Endothelial cell of umbilical vein (primary cell): ENCODE measurements at regions not wholly inside any gene's neighbourhood (a gene's known extent, or its start where the extent isn't known, plus 50 kb on each side); places are given as distances from the start of the nearest gene placed in this dataset.

Experiments
- BruUV-seq: library from RNA; stranded (reverse); fragments of 400-500 nt; replicated peaks from 2 replicates; lab custom pipeline; 2021; lab: Mats Ljungman, UMichigan
- CTCF ChIA-PET: fragments of 300-600, 350-600 bp; sonication (Branson Sonifier 250); formaldehyde crosslinking; loops from one replicate; lab custom pipeline; 2021; ENCODE audit warnings: antibody characterized with exemption, inconsistent platforms; lab: Charles Lee
- POLR2A ChIA-PET: fragments of 300-600, 350-600 bp; sonication (Branson Sonifier 250); formaldehyde crosslinking; loops from one replicate; lab custom pipeline; 2021; ENCODE audit warnings: antibody characterized with exemption, inconsistent platforms; lab: Charles Lee
- DNase-seq: peaks from one replicate; pipeline ENCODE4 v3.0.0-alpha.2; 2011; ENCODE audit warnings: low read depth, low spot score
- FAIRE-seq: peaks from 2 replicates; lab custom pipeline; 2011; peaks lifted over from hg19 to GRCh38; lab: Jason Lieb, UNC
- H2AFZ ChIP-seq: 2 replicates; pipeline ENCODE4 v1.6.0; 2012; ENCODE audit warnings: low read depth, low read length, control low read depth, inconsistent platforms
- H3K27ac ChIP-seq: 2 replicates; pipeline ENCODE4 v1.5.1; 2011; ENCODE audit warnings: low read depth, mild to moderate bottlenecking, control low read depth, low read length, moderate library complexity; ENCODE audit not compliant: insufficient read depth
- H3K27me3 ChIP-seq, 2 experiments: 2 replicates each; pipeline versions ENCODE4 v1.6.0 to v1.6.1; 2011; ENCODE audit warnings: low read length in 2 of 2, mixed read lengths in 1 of 2; ENCODE audit not compliant: control insufficient read depth in 2 of 2, insufficient read depth in 2 of 2
- H3K36me3 ChIP-seq, 2 experiments: 2 replicates in 1 of 2; 3 replicates in 1 of 2; pipeline ENCODE4 v1.5.1; 2011; ENCODE audit warnings: low read length in 2 of 2, mild to moderate bottlenecking in 1 of 2, moderate library complexity in 1 of 2; ENCODE audit not compliant: control insufficient read depth in 2 of 2, insufficient read depth in 2 of 2; ENCODE audit errors: extremely low read depth in 1 of 2
- H3K4me1 ChIP-seq: 3 replicates; pipeline ENCODE4 v1.5.1; 2011; ENCODE audit warnings: mild to moderate bottlenecking, low read length; ENCODE audit not compliant: control insufficient read depth, insufficient read depth; ENCODE audit errors: extremely low read depth
- H3K4me2 ChIP-seq: 2 replicates; pipeline ENCODE4 v1.6.1; 2011; ENCODE audit warnings: low read length, control low read depth, mixed read lengths; ENCODE audit not compliant: insufficient read depth
- H3K4me3 ChIP-seq, 3 experiments: fragments of 200-600 bp in 1 of 3; sonication (generic), shearing (Covaris generic) in 1 of 3; replicated peaks in 1 of 3; 2 replicates each; pipeline ENCODE4 v1.5.1; 2011 to 2016; ENCODE audit warnings: control low read depth in 3 of 3, low read length in 3 of 3, mild to moderate bottlenecking in 2 of 3, inconsistent platforms in 1 of 3, low read depth in 1 of 3, moderate library complexity in 1 of 3; ENCODE audit not compliant: insufficient read depth in 1 of 3
- H3K79me2 ChIP-seq: 2 replicates; pipeline ENCODE4 v1.6.0; 2012; ENCODE audit warnings: low read length, inconsistent platforms; ENCODE audit not compliant: control insufficient read depth, insufficient read depth
- H3K9ac ChIP-seq: replicated peaks from 2 replicates; pipeline ENCODE3; 2011; ENCODE audit warnings: low read length, control low read depth; ENCODE audit not compliant: insufficient read depth; ENCODE audit errors: extremely low read depth
- H3K9me1 ChIP-seq: replicated peaks from 3 replicates; pipeline ENCODE4 v1.6.0; 2011; ENCODE audit warnings: mild to moderate bottlenecking, low read length; ENCODE audit not compliant: control insufficient read depth, insufficient read depth; ENCODE audit errors: extremely low read depth
- H3K9me3 ChIP-seq: replicated peaks from 2 replicates; pipeline ENCODE4 v1.5.1; 2012; ENCODE audit warnings: low read length, inconsistent platforms; ENCODE audit not compliant: control insufficient read depth, insufficient read depth
- H4K20me1 ChIP-seq: replicated peaks from 2 replicates; pipeline ENCODE3; 2011; ENCODE audit warnings: mild to moderate bottlenecking, low read length; ENCODE audit not compliant: control insufficient read depth, insufficient read depth; ENCODE audit errors: extremely low read depth
- EZH2 ChIP-seq: IDR thresholded peaks from 2 replicates; pipeline ENCODE4 v1.6.1; 2012; ENCODE audit warnings: borderline replicate concordance, low read depth, mild to moderate bottlenecking, moderate library complexity, low read length, inconsistent platforms; ENCODE audit not compliant: severe bottlenecking
- FOS ChIP-seq: IDR thresholded peaks from 2 replicates; pipeline ENCODE4 v1.6.1; 2011; ENCODE audit warnings: mild to moderate bottlenecking, low read length, moderate library complexity, borderline replicate concordance; ENCODE audit not compliant: insufficient read depth
- GATA2 ChIP-seq: IDR thresholded peaks from 2 replicates; pipeline ENCODE4 v1.7.0; 2011; ENCODE audit warnings: low read depth, mild to moderate bottlenecking, moderate library complexity, mixed read lengths, low read length; ENCODE audit not compliant: insufficient read length, insufficient read depth
- JUN ChIP-seq: IDR thresholded peaks from 2 replicates; pipeline ENCODE4 v1.6.1; 2011; ENCODE audit warnings: borderline replicate concordance, low read depth; ENCODE audit not compliant: insufficient read length, insufficient read depth
- MYC ChIP-seq: IDR thresholded peaks from one replicate; pipeline ENCODE4 v1.6.1; 2011; ENCODE audit warnings: mild to moderate bottlenecking, low read depth, low read length
- POLR2A ChIP-seq: IDR thresholded peaks from 2 replicates; pipeline ENCODE4 v1.6.1; 2012; ENCODE audit warnings: low read depth, mild to moderate bottlenecking, control low read depth, low read length
- POLR2AphosphoS5 ChIP-seq: IDR thresholded peaks from 2 replicates; pipeline ENCODE4 v1.6.1; 2012; ENCODE audit warnings: low read depth, mild to moderate bottlenecking, control low read depth, low read length, moderate library complexity; ENCODE audit not compliant: insufficient read depth
- dilution Hi-C: fragments of 300-500 bp; cut with MboI; formaldehyde crosslinking; loops from one replicate; pipeline ENCODE4 v1.15.0; 2019; ENCODE audit warnings: low sequenced_read_pairs; ENCODE audit not compliant: extremely low pct_ligation_motif_present
- intact Hi-C: fragments of 100-400 bp; cut with micrococcal nuclease; formaldehyde crosslinking; loops from one replicate; pipeline ENCODE4 v1.10.0; 2022
- TF ChIP-seq, protein P1 (sequence below), 2 donors: IDR thresholded peaks; 1 replicate in 1 of 2; 2 replicates in 1 of 2; pipeline ENCODE4 v1.5.1; 2011; ENCODE audit warnings: low read length in 2 of 2, mild to moderate bottlenecking in 2 of 2, moderate library complexity in 2 of 2, control low read depth in 1 of 2, inconsistent platforms in 1 of 2, low read depth in 1 of 2; ENCODE audit not compliant: insufficient read depth in 1 of 2; ENCODE audit errors: extremely low read depth in 1 of 2
- TF ChIP-seq, protein P2 (sequence below): IDR thresholded peaks from 2 replicates; pipeline ENCODE4 v1.6.1; 2011; ENCODE audit not compliant: insufficient read depth, insufficient read length

DNA sequence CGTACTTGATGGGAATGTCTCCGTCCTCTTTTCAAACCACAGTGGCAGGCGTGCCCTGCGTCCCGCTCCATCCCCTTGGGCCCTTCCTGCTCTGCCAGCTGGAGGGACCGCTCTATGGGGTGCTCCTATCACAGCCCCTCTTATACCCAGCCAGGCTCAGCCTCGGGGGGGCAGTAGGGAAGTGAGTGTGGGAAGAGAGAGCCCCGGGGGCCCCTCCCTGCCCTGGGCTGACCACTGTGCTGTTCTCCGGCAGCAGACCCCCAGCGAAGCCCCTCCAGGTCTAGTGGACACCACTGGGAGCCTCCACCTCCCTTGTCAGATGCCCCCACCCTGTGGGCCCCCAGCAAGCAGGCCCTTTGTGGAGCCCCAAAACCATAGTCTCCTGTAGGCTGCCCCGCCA is 572.5 kb downstream of the BRD1 start:
- no peak for DNase-seq
- no peak overlapping the region for H3K27ac ChIP-seq
- peaks cover 15% of the 10 kb centered on the region for H3K9me3 ChIP-seq
- no peaks in the 10 kb centered on the region for H4K20me1 ChIP-seq
- no peaks in the 10 kb centered on the region for H3K27me3 ChIP-seq
- ChIA-PET POLR2A (no interaction called here), CTCF (no interaction called here)
- intact Hi-C loops (no loop called here), dilution Hi-C loops (no loop called here)
- no peaks in the 10 kb centered on the region for H3K79me2 ChIP-seq
- no peak overlapping the region for H3K4me3 ChIP-seq
- no peaks in the 10 kb centered on the region for H3K36me3 ChIP-seq
- FAIRE-seq = no peak
- no TSS peak for BruUV-seq
- H3K9ac ChIP-seq = no peak overlapping the region
- no peaks in the 10 kb centered on the region for H3K4me1 ChIP-seq
- no peaks in the 10 kb centered on the region for H3K9me1 ChIP-seq
- no peak overlapping the region for H2AFZ ChIP-seq
- no peak overlapping the region for H3K4me2 ChIP-seq
- TF ChIP-seq POLR2A (no peak), EZH2 (no peak)

DNA sequence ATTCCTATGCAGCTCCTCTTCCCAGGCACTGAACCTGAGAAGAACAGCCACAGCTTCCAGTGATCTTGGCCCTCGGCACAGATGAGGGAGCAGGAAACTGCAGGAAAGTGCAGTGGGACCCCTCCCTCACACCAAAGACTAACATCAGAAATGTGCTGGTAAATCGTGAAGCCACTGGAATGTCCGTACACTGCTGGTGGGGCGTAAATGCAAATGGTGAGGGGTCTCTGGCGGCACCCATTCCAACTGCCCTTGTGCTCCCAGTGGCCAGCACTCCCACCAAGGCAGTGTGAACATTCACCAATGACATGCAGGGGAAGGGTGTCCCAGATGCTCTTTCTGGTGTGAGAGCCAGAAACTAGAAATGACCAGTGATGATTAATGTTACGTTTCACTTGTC is 574.0 kb downstream of the BRD1 start:
- no peak overlapping the region for H2AFZ ChIP-seq
- no peaks in the 10 kb centered on the region for H3K79me2 ChIP-seq
- no peaks in the 10 kb centered on the region for H3K27me3 ChIP-seq
- H3K4me1 ChIP-seq = no peaks in the 10 kb centered on the region
- H3K9ac ChIP-seq = no peak overlapping the region
- no peak overlapping the region for H3K4me2 ChIP-seq
- no peaks in the 10 kb centered on the region for H4K20me1 ChIP-seq
- TF ChIP-seq FOS (no peak), JUN (no peak), GATA2 (no peak), POLR2AphosphoS5 (no peak), MYC (no peak), POLR2A (no peak), EZH2 (no peak)
- TF ChIP-seq, protein P1, sequence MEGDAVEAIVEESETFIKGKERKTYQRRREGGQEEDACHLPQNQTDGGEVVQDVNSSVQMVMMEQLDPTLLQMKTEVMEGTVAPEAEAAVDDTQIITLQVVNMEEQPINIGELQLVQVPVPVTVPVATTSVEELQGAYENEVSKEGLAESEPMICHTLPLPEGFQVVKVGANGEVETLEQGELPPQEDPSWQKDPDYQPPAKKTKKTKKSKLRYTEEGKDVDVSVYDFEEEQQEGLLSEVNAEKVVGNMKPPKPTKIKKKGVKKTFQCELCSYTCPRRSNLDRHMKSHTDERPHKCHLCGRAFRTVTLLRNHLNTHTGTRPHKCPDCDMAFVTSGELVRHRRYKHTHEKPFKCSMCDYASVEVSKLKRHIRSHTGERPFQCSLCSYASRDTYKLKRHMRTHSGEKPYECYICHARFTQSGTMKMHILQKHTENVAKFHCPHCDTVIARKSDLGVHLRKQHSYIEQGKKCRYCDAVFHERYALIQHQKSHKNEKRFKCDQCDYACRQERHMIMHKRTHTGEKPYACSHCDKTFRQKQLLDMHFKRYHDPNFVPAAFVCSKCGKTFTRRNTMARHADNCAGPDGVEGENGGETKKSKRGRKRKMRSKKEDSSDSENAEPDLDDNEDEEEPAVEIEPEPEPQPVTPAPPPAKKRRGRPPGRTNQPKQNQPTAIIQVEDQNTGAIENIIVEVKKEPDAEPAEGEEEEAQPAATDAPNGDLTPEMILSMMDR (IDR thresholded peaks at IDR 0.05; ENCODE audit: extremely low read depth in 1 of 2, insufficient read depth in 1 of 2, low read depth in 1 of 2, low read length in 2 of 2) = no peak
- TF ChIP-seq, protein P2, sequence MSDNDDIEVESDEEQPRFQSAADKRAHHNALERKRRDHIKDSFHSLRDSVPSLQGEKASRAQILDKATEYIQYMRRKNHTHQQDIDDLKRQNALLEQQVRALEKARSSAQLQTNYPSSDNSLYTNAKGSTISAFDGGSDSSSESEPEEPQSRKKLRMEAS = no peak
- H3K27ac ChIP-seq = no peak overlapping the region
- intact Hi-C loops = no loop called here
- no peak for FAIRE-seq
- CTCF ChIA-PET = no interaction called here
- H3K4me3 ChIP-seq = no peak overlapping the region
- DNase-seq = no peak
- no peaks in the 10 kb centered on the region for H3K9me1 ChIP-seq
- BruUV-seq = no TSS peak
- no peaks in the 10 kb centered on the region for H3K36me3 ChIP-seq
- dilution Hi-C loops = no loop called here
- peaks cover 15% of the 10 kb centered on the region for H3K9me3 ChIP-seq
- POLR2A ChIA-PET = no interaction called here
